NCI-H1092 (cell line): ENCODE measurements at regions not wholly inside any gene's neighbourhood (a gene's known extent, or its start where the extent isn't known, plus 50 kb on each side); places are given as distances from the start of the nearest gene placed in this dataset.
A peak's percentile ranks its signal among the peaks of the same experiment; 100 is the strongest.
"Not testable (repeated sequence)": the region's sequence is repeated elsewhere in the genome, so short reads cannot be mapped to it uniquely, and the experiment has no call there.

Source experiments
- DNase-seq: peaks from one replicate; lab custom pipeline; 2025; lab: John Stamatoyannopoulos, UW

- no peak for DNase-seq
Observed at GRCh38 chrX:74180716-74181115, 123.3 kb upstream of the ZCCHC13 start.

GRCh38 chrX:74179990-74180389 is 124.0 kb upstream of the ZCCHC13 start:
- no peak for DNase-seq

- no peak for DNase-seq
Observed at GRCh38 chrX:74179499-74179898, 124.5 kb upstream of the ZCCHC13 start.

- DNase-seq: no peak
Observed at GRCh38 chrX:74179071-74179470, 124.9 kb upstream of the ZCCHC13 start.

GRCh38 chrX:74178536-74178935 is 125.4 kb upstream of the ZCCHC13 start:
- no peak for DNase-seq

GRCh38 chrX:74171465-74171864 is 132.5 kb upstream of the ZCCHC13 start:
- DNase-seq: no peak

GRCh38 chrX:74162199-74162598 is 141.8 kb upstream of the ZCCHC13 start:
- DNase-seq: no peak

GRCh38 chrX:74160816-74161215 is 143.2 kb upstream of the ZCCHC13 start:
- DNase-seq: no peak

- DNase-seq: no peak
Observed at GRCh38 chrX:74160358-74160757, 143.6 kb upstream of the ZCCHC13 start.

- no peak for DNase-seq
Observed at GRCh38 chrX:74147439-74147838, 156.5 kb upstream of the ZCCHC13 start.

GRCh38 chrX:74138943-74139342 is 165.0 kb upstream of the ZCCHC13 start:
- DNase-seq: no peak

- DNase-seq: peak; percentile 44
Observed at GRCh38 chrX:74133156-74133796, 170.7 kb upstream of the ZCCHC13 start.

GRCh38 chrX:74132280-74132679 is 171.7 kb upstream of the ZCCHC13 start:
- DNase-seq: no peak

GRCh38 chrX:74119016-74119910 is 184.7 kb upstream of the ZCCHC13 start:
- no peak for DNase-seq

- no peak for DNase-seq
Observed at GRCh38 chrX:74117962-74118902, 185.7 kb upstream of the ZCCHC13 start.

GRCh38 chrX:74111245-74111644 is 192.7 kb upstream of the ZCCHC13 start:
- no peak for DNase-seq

- no peak for DNase-seq
Observed at GRCh38 chrX:74107666-74108065, 196.3 kb upstream of the ZCCHC13 start.

- no peak for DNase-seq
Observed at GRCh38 chrX:74104356-74105015, 199.5 kb upstream of the ZCCHC13 start.

- not testable (repeated sequence) for DNase-seq
Observed at GRCh38 chrX:74098407-74098806, 205.6 kb upstream of the ZCCHC13 start.

- no peak for DNase-seq
Observed at GRCh38 chrX:74090049-74090448, 213.9 kb upstream of the ZCCHC13 start.

GRCh38 chrX:74085642-74086236 is 218.2 kb upstream of the ZCCHC13 start:
- no peak for DNase-seq
